HG03097 (cell line): ENCODE measurements at regions not wholly inside any gene's neighbourhood (a gene's known extent, or its start where the extent isn't known, plus 50 kb on each side); places are given as distances from the start of the nearest gene placed in this dataset.
"Not testable (repeated sequence)": the region's sequence is repeated elsewhere in the genome, so short reads cannot be mapped to it uniquely, and the experiment has no call there.

ENCODE experiments used
- ATAC-seq: cut with Tn5 transposase; IDR thresholded peaks from one replicate; pipeline ENCODE4 v1.9.1; 2021; ENCODE audit not compliant: unreplicated experiment, low FRiP score

GRCh38 chr2:21754164-21754788, 630.5 kb downstream of the TDRD15 start:
- ATAC-seq = no peak

- ATAC-seq = no peak
These were observed 634.1 kb downstream of the TDRD15 start for GRCh38 chr2:21757805-21758430.

- ATAC-seq = no peak
These were observed 636.1 kb downstream of the TDRD15 start for GRCh38 chr2:21759819-21760218.

- no peak for ATAC-seq
These were observed 637.6 kb downstream of the TDRD15 start for GRCh38 chr2:21761361-21761760.

- ATAC-seq = no peak
These were observed 639.7 kb downstream of the TDRD15 start for GRCh38 chr2:21763501-21763900.

GRCh38 chr2:21770787-21771186, 647.0 kb downstream of the TDRD15 start:
- ATAC-seq = no peak

GRCh38 chr2:21772624-21773023, 648.9 kb downstream of the TDRD15 start:
- ATAC-seq = no peak

GRCh38 chr2:21773168-21773567, 649.4 kb downstream of the TDRD15 start:
- no peak for ATAC-seq

GRCh38 chr2:21774691-21775368, 651.1 kb downstream of the TDRD15 start:
- no peak for ATAC-seq

- ATAC-seq = no peak
These were observed 656.0 kb downstream of the TDRD15 start for GRCh38 chr2:21779786-21780185.

GRCh38 chr2:21781962-21782361, 658.2 kb downstream of the TDRD15 start:
- ATAC-seq = no peak

- ATAC-seq = no peak
These were observed 659.1 kb downstream of the TDRD15 start for GRCh38 chr2:21782866-21783265.

- ATAC-seq = no peak
These were observed 664.2 kb downstream of the TDRD15 start for GRCh38 chr2:21787941-21788340.

GRCh38 chr2:21790311-21790710, 666.5 kb downstream of the TDRD15 start:
- not testable (repeated sequence) for ATAC-seq

GRCh38 chr2:21792571-21792970, 668.8 kb downstream of the TDRD15 start:
- no peak for ATAC-seq

GRCh38 chr2:21793461-21793860, 669.7 kb downstream of the TDRD15 start:
- ATAC-seq = no peak

- no peak for ATAC-seq
These were observed 670.8 kb downstream of the TDRD15 start for GRCh38 chr2:21794611-21795010.

GRCh38 chr2:21800356-21800755, 676.6 kb downstream of the TDRD15 start:
- no peak for ATAC-seq

GRCh38 chr2:21803550-21803949, 679.8 kb downstream of the TDRD15 start:
- no peak for ATAC-seq

- ATAC-seq = no peak
These were observed 680.4 kb downstream of the TDRD15 start for GRCh38 chr2:21804151-21804550.

GRCh38 chr2:21811541-21811940, 687.8 kb downstream of the TDRD15 start:
- ATAC-seq = no peak

GRCh38 chr2:21812766-21813165, 689.0 kb downstream of the TDRD15 start:
- ATAC-seq = no peak
